ENCODE measurements at regions not wholly inside any gene's neighbourhood (a gene's known extent, or its start where the extent isn't known, plus 50 kb on each side); places are given as distances from the start of the nearest gene placed in this dataset.

GRCh38 chr7:113414401-113415035 lies 296.2 kb upstream of the SMIM30 start:
- peak; percentile 54 for TF ChIP-seq POLR2AphosphoS5 (IDR thresholded peaks at IDR 0.05)
- no peak for TF ChIP-seq CTCF (IDR thresholded peaks at IDR 0.05)
- TF ChIP-seq POLR2A (IDR thresholded peaks at IDR 0.05), result no peak
